Fibroblast of skin of left quadriceps (primary cell): ENCODE measurements at regions not wholly inside any gene's neighbourhood (a gene's known extent, or its start where the extent isn't known, plus 50 kb on each side); places are given as distances from the start of the nearest gene placed in this dataset.
A peak's percentile ranks its signal among the peaks of the same experiment; 100 is the strongest.
"Not testable (repeated sequence)": the region's sequence is repeated elsewhere in the genome, so short reads cannot be mapped to it uniquely, and the experiment has no call there.

Experiments
- DNase-seq, 2 experiments: peaks; one replicate each; pipeline ENCODE4 v3.0.0-alpha.2; 2013; ENCODE audit warnings: low read depth in 2 of 2

GRCh38 chr10:95137990-95138625 is 55.9 kb upstream of the ACSM6 start:
- not testable (repeated sequence) for DNase-seq

DNA sequence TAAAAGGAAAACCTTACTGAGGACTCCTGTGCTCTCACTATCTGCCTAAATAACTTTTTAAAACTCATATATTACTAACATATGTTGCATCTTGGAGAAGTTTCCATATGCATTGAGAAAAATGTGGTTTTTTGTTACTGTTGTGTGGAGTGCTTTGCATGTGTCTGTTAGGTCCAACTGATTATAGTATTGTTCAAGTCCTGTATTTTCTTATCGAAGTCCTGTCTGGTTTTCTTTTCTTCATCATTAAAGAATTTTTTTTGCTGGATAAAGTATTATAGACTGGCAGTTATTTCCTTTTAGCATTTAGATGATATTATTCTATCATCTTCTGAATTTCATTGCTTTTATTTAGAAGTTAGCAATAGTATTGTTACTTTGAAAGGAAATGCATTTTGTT is 59.5 kb upstream of the ACSM6 start:
- no peak for DNase-seq

- no peak for DNase-seq
These were observed 60.0 kb upstream of the ACSM6 start for GRCh38 chr10:95133997-95134396.

DNA sequence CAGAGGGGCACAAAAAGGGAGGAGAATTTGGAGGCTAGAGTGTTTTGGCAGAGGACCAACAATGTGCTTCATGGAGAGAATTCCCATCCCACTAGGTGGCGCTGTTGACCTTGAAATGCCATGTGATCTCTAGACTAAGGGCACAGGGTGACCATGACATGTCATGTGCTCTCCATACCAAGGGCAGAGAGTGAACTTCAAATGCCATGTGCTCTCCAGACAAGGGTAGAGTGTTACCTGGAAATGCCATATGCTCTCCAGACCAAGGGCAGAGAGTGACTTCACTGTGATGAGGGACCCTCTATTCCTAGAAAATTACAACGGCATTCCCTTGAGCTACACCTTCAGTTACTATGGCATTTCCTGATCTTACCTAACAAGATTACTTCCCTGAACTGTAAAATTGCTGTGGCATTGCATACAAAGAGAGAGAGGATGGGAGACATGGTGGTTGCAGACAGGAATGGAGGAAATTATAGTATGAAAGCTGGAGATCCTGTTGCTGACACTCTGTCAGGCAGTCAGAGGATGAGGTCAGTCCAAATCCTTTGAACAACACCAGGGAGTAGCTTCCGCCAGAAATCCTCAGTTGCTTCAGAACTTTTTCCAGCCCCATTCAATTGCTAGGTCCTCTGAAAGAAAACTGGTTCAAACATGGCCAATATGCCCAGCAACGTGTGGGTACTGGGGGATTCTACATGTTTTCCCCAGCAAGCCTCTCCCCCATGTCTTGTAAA is 60.9 kb upstream of the ACSM6 start:
- DNase-seq = peak; percentile 30 to 45

DNA sequence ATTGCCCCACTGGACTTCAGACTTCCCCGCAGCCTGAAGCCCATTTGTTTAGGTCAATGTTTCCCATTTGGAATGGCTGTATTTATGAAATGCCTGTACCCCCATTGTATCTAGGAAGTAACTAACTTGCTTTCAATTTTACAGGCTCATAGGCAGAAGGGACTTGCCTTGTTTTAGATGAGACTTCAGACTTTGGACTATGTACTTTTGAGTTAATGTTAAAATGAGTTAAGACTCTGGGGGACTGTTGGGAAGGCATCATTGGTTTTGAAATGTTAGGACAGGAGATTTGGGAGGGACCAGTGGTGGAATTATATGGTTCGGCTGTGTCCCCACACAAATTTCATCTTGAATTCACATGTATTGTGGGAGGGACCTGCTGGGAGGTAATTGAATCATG is 61.1 kb upstream of the CYP2C8 start:
- not testable (repeated sequence) for DNase-seq

DNA sequence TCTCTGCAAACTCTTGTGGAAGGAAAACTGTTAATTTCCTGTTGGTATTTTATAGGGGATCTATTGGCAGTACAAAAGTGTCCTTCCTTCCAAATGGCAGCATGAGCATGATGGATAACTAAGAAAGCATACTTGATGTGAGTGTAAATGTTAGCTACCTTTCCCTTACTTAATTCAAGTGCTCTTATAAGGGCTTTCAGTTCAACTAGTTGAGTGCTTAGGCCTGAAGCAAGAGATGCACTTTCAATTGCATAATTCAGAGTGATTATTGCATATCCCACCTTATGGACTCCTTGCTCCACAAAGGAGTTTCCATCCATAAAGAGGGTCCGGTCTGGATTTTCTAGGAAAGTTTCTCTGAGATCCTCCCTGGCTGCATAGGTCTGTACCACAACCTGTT is 56.3 kb upstream of the CYP2C8 start:
- no peak for DNase-seq

- no peak for DNase-seq
These were observed 53.4 kb upstream of the CYP2C8 start for GRCh38 chr10:95122736-95123135.

GRCh38 chr10:95121904-95122303 is 52.6 kb upstream of the CYP2C8 start:
- DNase-seq = no peak
